HG03097 (cell line): ENCODE measurements at regions not wholly inside any gene's neighbourhood (a gene's known extent, or its start where the extent isn't known, plus 50 kb on each side); places are given as distances from the start of the nearest gene placed in this dataset.

Experiments used
- ATAC-seq: cut with Tn5 transposase; IDR thresholded peaks from one replicate; pipeline ENCODE4 v1.9.1; 2021; ENCODE audit not compliant: unreplicated experiment, low FRiP score

GRCh38 chr18:2050702-2051201, 520.6 kb downstream of the METTL4 start:
- ATAC-seq, result no peak

GRCh38 chr18:2053490-2054089, 517.7 kb downstream of the METTL4 start:
- ATAC-seq, result no peak

GRCh38 chr18:2059336-2059735, 512.0 kb downstream of the METTL4 start:
- no peak for ATAC-seq

- ATAC-seq, result no peak
Observed at GRCh38 chr18:2060086-2060485, 511.2 kb downstream of the METTL4 start.

DNA sequence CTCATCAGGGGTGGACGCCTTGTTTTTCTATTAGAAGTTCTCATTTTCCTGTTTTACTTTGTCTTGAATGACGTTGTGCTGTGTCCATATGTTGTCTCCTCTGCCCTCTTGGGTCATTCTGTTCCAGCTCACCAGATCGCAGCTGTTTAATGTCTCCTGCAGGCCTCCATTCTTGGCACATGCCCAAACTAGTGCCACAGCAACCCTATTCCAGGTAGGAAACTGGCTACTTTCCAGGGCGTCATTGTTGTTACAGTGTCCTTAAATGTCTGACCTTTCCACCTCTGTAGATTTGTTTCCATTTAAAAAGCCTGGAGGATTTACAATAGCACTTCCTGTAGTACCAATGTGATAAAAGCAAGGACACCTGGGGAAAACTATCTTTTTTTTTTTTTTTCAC, 500.7 kb downstream of the METTL4 start:
- ATAC-seq, result no peak

DNA sequence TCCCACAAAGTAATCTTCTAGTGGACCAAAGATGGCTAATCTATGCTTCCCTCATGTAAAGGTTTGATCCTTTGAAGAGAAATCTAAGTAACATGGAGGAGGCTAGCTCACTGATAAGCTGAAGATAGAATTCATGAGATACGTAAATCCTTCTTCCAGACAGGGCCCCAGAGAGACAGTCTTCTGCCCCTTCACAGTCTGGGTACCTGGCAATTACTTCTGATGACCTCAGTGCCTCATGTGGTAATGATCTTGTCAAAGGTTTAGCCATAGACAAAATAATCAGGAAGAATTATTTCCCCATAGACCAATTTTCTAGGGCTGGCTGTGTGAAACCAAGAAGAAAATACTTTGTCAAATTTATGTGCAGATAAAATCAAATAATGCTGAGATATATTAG, 495.8 kb downstream of the METTL4 start:
- ATAC-seq, result no peak

DNA sequence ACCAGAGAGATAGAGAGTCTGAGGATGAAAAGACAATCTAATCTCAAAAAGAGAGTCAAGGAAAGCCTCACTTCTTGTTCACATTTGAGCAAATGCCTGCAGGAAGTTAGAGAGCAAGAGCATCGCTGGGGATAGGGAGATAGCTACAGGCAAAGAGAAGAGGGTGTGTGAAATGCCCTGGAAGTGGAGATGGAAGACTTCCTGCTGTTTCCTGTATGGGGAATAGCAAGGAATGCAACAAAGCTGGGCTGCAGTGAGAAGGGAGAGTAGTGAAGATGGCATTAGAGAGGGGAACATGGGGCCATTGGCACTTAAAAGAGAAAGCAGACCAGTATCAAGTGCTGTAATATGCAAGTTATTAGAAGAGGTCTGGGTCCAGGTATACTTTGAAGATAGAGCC, 488.6 kb downstream of the METTL4 start:
- ATAC-seq, result no peak

- no peak for ATAC-seq
Observed at GRCh38 chr18:2083691-2084090, 487.6 kb downstream of the METTL4 start.

DNA sequence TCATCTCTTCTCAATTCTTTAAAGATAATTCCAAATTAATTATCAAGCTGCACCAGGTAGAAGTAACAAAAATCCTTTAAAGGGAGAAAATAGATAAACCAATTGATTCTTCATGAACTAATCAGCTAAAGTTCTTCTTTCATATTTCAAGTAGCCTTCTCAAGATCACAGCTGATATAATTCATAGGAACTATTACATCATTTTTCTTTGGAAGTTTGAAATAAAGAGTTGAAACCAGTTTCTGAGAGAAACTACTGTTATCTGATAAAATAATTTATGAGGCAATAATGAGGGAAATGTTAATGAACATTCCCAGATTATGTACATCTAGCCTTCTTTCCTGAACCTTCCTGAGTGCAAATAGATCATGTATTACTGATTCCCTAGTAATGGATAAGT, 484.9 kb downstream of the METTL4 start:
- ATAC-seq, result no peak

GRCh38 chr18:2087877-2088673, 483.2 kb downstream of the METTL4 start:
- no peak for ATAC-seq

DNA sequence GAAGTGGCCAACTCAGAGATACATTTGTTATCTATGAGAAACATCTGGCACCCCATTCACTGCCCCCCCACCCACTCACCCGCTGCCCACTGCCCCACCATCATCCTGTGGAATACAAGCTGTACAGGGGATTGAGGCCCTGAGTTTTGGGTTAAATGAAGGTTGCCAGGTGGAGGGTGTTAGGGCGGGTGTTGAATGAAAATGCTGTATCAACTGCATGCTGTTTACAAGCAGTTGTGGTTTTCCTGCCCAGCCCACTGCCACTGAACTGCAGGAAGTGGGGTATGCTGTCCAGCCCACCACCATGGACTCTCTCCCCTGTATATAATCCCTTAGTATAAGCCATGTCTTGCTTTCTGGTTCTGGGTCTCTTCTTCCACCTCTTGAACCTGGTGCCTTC, 481.9 kb downstream of the METTL4 start:
- ATAC-seq, result no peak

DNA sequence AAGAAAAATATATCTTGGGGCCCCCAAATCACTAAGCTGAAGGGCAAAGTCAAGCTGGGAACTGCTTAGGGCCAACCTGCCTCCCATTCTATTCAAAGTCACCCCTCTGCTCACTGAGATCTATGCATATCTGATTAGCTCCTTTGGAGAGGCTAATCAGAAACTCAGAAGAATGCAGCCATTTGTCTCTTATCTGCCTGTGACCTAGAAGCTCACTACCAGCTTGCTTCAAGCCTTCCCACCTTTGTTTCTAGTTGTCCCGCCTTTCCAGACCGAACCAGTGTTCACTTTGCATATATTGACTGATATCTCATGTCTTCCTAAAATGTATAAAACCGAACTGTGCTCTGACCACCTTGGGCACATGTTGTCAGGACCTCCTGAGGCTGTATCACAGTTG, 479.4 kb downstream of the METTL4 start:
- no peak for ATAC-seq

GRCh38 chr18:2096551-2096950, 474.8 kb downstream of the METTL4 start:
- no peak for ATAC-seq

GRCh38 chr18:2100694-2101213, 470.6 kb downstream of the METTL4 start:
- no peak for ATAC-seq

DNA sequence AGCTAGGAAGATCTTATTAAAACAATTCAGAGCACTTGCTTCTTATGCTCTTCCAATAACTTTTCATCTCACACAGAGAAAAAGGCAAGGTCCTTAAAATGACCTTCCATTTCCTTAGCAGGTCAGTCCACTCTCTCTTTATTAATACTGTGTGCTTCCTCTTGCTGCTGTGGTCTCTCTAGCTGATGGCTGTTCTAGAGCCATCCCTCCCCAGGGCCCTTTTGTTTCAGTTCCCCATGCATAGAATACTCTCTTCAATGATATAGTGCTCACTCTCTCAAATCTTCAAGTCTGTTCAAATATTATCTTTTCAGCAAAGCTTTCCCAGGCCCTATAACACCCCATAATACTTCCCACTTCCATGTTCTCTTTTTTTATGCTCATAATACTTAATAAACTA, 469.3 kb downstream of the METTL4 start:
- no peak for ATAC-seq

GRCh38 chr18:2103299-2103698, 468.0 kb downstream of the METTL4 start:
- ATAC-seq, result no peak

DNA sequence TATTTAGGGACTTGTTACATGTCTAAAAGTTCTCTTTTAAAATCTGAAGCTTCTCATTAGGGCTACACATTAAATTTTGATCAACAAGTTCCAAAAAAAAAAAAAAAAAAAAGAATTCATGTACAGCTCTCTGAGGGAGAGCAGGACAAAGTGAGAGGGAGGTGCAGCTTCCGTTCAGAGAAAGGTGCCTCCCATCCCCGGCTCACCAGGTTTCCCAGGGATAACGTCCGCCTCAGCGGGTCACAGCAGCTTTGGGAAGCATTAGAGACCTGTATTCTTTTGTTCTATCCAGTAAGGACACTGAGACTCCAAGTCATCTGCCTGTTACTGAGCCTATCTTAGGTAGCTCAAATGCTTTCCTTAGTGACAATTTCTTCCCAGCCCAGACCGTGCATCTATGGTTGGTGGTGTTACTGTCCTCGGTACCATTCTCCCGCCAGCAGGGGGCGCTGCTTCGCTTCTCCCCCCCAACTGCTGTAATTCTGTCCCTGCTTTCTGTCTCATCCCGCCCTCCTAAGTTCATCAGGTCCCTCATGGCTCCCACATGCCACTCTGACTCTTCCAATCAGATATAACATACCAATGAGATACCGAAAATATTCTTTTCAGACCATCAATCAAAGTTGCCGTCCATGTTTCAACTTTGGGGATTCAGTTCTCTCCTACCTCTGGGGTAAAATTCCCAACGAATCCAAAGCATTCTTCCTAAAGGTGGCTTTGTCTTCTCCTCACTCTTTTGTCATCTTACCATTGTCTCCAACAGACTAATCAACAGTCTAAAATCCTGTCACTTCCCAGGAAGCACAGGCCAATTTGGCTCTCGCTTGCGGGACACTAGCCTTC, 466.5 kb downstream of the METTL4 start:
- ATAC-seq, result peak; percentile 60

DNA sequence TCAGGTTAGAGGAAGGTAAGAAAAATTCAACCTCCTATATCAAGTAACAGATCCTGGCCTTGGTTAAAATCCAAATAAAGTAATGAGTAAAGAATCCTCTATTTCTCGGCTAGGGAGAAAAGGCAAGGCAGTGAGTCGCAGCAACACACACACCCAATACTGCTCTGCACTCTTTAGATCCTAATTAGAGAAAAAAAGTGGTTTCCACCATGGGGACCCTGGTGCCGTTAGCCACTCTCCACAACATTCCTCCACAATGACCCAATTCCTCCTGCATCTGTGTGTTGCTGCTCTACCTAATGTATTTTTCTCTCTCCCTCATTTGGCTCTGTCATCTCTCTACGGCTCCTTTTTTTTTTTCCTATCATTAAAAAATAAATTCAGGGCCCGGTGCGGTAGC, 462.7 kb downstream of the METTL4 start:
- no peak for ATAC-seq

GRCh38 chr18:2111456-2111855, 459.8 kb downstream of the METTL4 start:
- ATAC-seq, result no peak

- ATAC-seq, result no peak
Observed at GRCh38 chr18:2112435-2113045, 458.8 kb downstream of the METTL4 start.

- ATAC-seq, result no peak
Observed at GRCh38 chr18:2114289-2114688, 457.0 kb downstream of the METTL4 start.
